GM12873 (cell line): ENCODE measurements at regions not wholly inside any gene's neighbourhood (a gene's known extent, or its start where the extent isn't known, plus 50 kb on each side); places are given as distances from the start of the nearest gene placed in this dataset.

Experiments
- CTCF ChIP-seq: IDR thresholded peaks from 2 replicates; pipeline ENCODE4 v1.5.1; 2012; ENCODE audit warnings: low read depth, mild to moderate bottlenecking, moderate library complexity, low read length, control low read depth; ENCODE audit not compliant: insufficient read depth; ENCODE audit errors: missing control alignments

GRCh38 chr2:66915237-66915636 is 480.3 kb downstream of the MEIS1 start:
- TF ChIP-seq CTCF: no peak

DNA sequence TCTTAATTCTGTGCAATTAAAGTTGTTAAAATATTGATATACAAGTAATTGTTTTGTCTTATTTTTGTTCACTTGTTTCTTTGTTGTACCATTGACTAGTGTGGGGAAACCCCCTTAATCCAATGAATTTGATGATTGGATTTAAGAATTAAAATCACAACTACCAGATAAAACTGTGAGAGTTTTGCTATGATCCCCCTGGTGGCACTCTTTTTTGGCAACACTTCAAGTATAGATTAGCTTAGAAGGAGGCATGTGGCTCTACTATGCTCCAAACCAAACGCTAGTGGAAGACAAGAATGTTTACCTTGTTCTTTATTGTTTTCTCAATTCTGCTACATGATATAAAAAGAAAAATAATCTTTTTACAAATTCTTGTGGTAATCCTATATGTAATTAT is 477.8 kb upstream of the ETAA1 start:
- TF ChIP-seq CTCF: no peak

- no peak for TF ChIP-seq CTCF
Measured at GRCh38 chr2:66920415-66920814, 476.7 kb upstream of the ETAA1 start.

GRCh38 chr2:66925128-66925527 is 472.0 kb upstream of the ETAA1 start:
- no peak for TF ChIP-seq CTCF

GRCh38 chr2:66926594-66927112 is 470.5 kb upstream of the ETAA1 start:
- TF ChIP-seq CTCF: no peak

- TF ChIP-seq CTCF: no peak
Measured at GRCh38 chr2:66929632-66930338, 467.3 kb upstream of the ETAA1 start.

GRCh38 chr2:66930339-66931220 is 466.6 kb upstream of the ETAA1 start:
- no peak for TF ChIP-seq CTCF
